ENCODE measurements at regions not wholly inside any gene's neighbourhood (a gene's known extent, or its start where the extent isn't known, plus 50 kb on each side); places are given as distances from the start of the nearest gene placed in this dataset.

DNA sequence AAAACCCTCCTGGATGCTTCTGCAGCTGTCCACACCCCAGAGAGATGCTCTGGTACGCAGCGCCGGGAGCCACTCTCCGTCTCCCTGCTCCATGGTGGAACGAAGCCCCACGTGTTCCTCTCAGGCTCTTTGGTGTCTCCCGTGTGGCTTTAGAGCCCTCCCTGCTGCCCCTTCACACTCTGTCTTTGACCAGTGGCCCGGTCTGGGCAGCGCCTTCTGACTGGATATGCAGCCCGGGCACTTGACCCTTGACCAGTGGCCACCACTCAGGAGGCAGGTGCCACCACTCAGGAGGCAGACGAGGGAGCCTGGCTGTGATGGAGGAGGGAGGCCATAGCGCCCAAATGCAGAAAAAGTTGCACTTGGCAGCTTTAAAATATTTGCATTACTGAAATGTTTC lies 214.5 kb upstream of the SALL3 start:
- Histone ChIP-seq H3K9ac (ENCODE audit: low read length) (no peak overlapping the region), H3K4me1 (ENCODE audit: control insufficient read depth, insufficient read depth, low read length) (no peaks in the 10 kb centered on the region), H3K9me3 (ENCODE audit: control insufficient read depth, low read length) (peaks cover 10% of the 10 kb centered on the region), H3K27me3 (replicated peaks; ENCODE audit: control insufficient read depth, insufficient read depth, low read length) (no peaks in the 10 kb centered on the region), H3K36me3 (ENCODE audit: control insufficient read depth, insufficient read depth, low read length, severe bottlenecking) (no peaks in the 10 kb centered on the region), H3K4me3 (ENCODE audit: low read length) (no peak overlapping the region)
- DNase-seq (ENCODE audit: low read depth): no peak

DNA sequence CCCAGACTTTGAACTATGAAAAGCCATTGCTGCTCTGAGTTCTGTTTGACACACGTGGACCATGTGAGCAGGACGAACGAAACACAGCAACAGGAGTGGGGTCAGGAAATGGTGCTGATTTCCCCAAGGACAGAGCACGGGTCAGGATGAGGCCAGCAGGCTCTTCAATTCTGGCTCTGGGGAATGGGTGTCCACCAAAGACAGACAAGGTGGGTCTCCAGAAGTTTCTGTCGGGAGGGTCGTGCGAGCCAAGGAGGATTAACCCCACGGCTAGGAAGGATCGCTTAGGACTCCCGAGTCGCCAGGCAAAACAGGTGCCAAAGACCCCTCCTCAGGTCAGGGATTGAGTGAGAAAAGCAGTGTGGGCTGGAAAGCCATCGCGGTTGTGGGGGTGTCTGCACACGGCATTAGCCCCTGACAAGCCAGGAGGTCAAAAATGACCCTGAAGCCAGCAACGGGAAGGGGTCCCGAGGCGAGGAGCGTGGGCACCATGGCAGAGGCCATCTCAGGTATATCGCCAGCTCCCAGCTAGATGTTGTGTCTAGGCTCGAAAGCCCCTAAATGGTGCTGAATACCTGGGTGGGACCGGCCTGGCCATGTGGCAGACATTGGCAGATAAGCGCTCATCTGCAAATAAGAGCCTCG lies 213.9 kb upstream of the SALL3 start:
- peaks cover 9% of the 10 kb centered on the region for H3K9me3 ChIP-seq (ENCODE audit: control insufficient read depth, low read length)
- no peaks in the 10 kb centered on the region for H3K27me3 ChIP-seq (replicated peaks; ENCODE audit: control insufficient read depth, insufficient read depth, low read length)
- no peak overlapping the region for H3K4me3 ChIP-seq (ENCODE audit: low read length)
- H3K36me3 ChIP-seq (ENCODE audit: control insufficient read depth, insufficient read depth, low read length, severe bottlenecking): no peaks in the 10 kb centered on the region
- no peaks in the 10 kb centered on the region for H3K4me1 ChIP-seq (ENCODE audit: control insufficient read depth, insufficient read depth, low read length)
- H3K9ac ChIP-seq (ENCODE audit: low read length): no peak overlapping the region
- no peak for DNase-seq (ENCODE audit: low read depth)

DNA sequence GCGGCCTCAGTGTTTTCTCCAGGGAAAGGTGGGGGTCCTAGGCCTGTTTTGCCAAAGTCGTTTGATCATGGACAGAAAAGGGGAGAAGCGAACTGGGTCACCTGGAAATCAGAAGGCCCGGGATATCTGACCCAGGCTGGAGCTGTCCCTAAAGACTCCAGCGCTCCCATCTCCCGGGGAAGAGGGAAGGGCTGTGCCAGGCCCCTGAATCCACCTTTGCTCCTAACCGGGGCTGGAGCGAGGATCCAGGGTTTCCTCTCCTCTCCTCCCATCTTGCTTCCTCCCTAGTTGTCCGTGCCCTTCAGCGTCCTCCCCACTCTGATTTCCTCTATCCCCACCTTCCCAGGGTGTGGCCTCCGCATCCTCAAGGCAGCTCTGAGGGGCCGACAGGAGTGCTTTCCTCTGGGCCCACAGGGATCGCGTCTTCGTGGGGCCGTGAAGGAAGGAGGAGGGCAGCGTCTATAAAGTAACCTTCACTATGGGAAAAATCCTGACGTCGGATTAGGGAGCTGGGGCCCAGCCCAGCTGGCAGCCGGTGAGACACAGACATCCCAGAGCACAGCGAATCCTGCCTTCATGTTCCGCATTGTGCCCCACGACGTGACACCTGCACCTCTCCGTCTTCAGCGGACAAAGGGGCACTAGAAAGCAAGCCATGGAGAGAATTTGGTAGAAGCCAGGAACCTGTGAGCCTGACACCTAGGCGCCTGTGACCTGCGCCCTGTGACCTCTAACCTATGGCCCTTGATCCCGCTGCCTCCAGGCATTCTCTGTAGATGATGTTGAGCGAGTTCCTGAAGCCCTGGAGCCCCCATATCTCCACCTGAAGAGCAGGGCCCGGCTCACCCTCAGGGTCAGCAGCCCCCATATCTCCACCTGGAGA lies 212.7 kb upstream of the SALL3 start:
- no peak overlapping the region for H3K9ac ChIP-seq (ENCODE audit: low read length)
- H3K36me3 ChIP-seq (ENCODE audit: control insufficient read depth, insufficient read depth, low read length, severe bottlenecking): no peaks in the 10 kb centered on the region
- peaks cover 3% of the 10 kb centered on the region for H3K9me3 ChIP-seq (ENCODE audit: control insufficient read depth, low read length)
- no peaks in the 10 kb centered on the region for H3K4me1 ChIP-seq (ENCODE audit: control insufficient read depth, insufficient read depth, low read length)
- no peak overlapping the region for H3K4me3 ChIP-seq (ENCODE audit: low read length)
- H3K27me3 ChIP-seq (replicated peaks; ENCODE audit: control insufficient read depth, insufficient read depth, low read length): peaks cover 2% of the 10 kb centered on the region
- no peak for DNase-seq (ENCODE audit: low read depth)

DNA sequence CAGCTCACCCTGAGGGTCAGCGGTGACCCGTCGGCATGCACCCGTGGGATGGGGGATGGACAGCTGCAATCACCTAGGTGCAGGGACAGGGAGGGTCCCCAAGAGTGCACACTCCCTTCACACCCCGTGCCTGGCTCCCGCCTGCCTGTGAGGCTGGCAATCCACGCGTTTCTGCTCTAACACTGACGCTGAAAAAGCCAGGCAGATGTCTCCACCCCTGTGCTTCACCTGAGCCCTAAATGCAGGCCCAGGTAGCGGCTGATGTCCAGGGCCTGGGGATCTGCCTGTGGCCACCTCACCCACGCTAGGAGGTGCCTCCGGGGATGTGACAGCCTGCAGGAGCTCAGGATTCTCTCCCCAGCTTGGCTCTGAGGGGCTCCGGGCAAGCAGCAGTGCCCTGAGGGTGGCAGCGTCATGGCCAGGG lies 212.0 kb upstream of the SALL3 start:
- DNase-seq (ENCODE audit: low read depth): no peak
- Histone ChIP-seq H3K4me1 (ENCODE audit: control insufficient read depth, insufficient read depth, low read length) (no peaks in the 10 kb centered on the region), H3K36me3 (ENCODE audit: control insufficient read depth, insufficient read depth, low read length, severe bottlenecking) (no peaks in the 10 kb centered on the region), H3K27me3 (replicated peaks; ENCODE audit: control insufficient read depth, insufficient read depth, low read length) (peaks cover 7% of the 10 kb centered on the region), H3K9ac (ENCODE audit: low read length) (no peak overlapping the region), H3K9me3 (ENCODE audit: control insufficient read depth, low read length) (peaks cover 3% of the 10 kb centered on the region), H3K4me3 (ENCODE audit: low read length) (no peak overlapping the region)

DNA sequence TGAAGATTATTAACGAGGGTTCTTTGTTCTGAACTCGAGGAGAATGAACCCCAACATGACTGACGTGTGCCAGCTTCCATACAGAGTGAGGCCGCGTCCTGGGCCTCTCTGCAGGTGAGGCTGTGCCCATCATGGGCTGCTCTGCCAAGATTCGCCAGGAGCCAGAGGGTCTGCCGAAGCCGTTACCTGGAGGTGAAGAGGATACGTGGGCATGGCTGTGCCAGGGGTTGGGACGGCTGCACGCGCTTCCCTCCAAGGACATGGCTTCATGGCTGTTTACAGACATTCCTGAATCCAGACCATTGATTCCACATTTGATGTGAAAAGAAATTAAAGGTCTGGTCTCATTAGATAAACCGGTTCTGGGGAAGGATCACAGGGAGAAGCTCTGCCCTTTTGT lies 211.4 kb upstream of the SALL3 start:
- no peaks in the 10 kb centered on the region for H3K4me1 ChIP-seq (ENCODE audit: control insufficient read depth, insufficient read depth, low read length)
- H3K9ac ChIP-seq (ENCODE audit: low read length): no peak overlapping the region
- H3K27me3 ChIP-seq (replicated peaks; ENCODE audit: control insufficient read depth, insufficient read depth, low read length): peaks cover 7% of the 10 kb centered on the region
- H3K36me3 ChIP-seq (ENCODE audit: control insufficient read depth, insufficient read depth, low read length, severe bottlenecking): no peaks in the 10 kb centered on the region
- H3K9me3 ChIP-seq (ENCODE audit: control insufficient read depth, low read length): peaks cover 3% of the 10 kb centered on the region
- no peak for DNase-seq (ENCODE audit: low read depth)
- no peak overlapping the region for H3K4me3 ChIP-seq (ENCODE audit: low read length)

DNA sequence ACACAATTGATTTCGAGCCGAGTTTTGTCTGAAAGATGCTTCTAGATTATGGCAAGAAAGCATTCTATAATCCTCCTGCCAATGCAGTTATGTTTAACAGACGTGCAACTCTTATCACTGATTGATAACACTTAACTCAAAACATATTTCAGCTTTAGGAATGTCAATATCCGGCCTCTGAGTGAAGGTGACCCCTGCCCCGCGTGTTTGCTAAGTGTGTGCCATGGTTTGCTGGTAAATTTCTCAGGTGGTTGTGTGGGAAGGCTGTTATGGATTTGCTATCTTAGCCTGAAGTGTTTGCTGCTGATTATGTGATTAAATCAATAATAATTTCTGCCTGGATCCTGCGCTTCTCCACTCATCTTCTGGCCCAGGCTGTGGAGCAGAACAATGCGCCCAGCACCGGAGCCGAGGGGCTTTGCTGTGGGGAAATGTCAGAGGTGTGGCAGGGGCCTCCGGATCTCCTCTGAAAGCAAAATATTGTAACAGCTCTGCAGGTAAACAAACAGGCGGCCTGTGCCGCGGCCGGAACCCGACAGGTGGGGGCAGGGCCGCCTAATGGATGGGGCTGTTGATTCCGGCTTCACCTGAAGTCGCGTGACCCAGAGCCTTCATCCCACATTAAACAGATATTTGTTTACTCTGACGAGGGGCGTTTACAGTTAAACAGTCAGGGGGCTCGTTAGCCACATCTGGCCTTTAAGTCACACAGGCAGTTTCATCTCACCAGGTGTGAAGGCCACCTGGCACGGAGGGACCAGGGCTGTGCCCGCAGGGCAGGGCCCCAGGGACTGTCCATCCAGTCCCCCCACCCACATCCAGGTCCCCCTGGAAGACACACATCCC lies 210.7 kb upstream of the SALL3 start:
- H3K4me1 ChIP-seq (ENCODE audit: control insufficient read depth, insufficient read depth, low read length): no peaks in the 10 kb centered on the region
- H3K4me3 ChIP-seq (ENCODE audit: low read length): no peak overlapping the region
- no peak overlapping the region for H3K9ac ChIP-seq (ENCODE audit: low read length)
- DNase-seq (ENCODE audit: low read depth): no peak
- H3K9me3 ChIP-seq (ENCODE audit: control insufficient read depth, low read length): peaks cover 3% of the 10 kb centered on the region
- no peaks in the 10 kb centered on the region for H3K36me3 ChIP-seq (ENCODE audit: control insufficient read depth, insufficient read depth, low read length, severe bottlenecking)
- peaks cover 7% of the 10 kb centered on the region for H3K27me3 ChIP-seq (replicated peaks; ENCODE audit: control insufficient read depth, insufficient read depth, low read length)

DNA sequence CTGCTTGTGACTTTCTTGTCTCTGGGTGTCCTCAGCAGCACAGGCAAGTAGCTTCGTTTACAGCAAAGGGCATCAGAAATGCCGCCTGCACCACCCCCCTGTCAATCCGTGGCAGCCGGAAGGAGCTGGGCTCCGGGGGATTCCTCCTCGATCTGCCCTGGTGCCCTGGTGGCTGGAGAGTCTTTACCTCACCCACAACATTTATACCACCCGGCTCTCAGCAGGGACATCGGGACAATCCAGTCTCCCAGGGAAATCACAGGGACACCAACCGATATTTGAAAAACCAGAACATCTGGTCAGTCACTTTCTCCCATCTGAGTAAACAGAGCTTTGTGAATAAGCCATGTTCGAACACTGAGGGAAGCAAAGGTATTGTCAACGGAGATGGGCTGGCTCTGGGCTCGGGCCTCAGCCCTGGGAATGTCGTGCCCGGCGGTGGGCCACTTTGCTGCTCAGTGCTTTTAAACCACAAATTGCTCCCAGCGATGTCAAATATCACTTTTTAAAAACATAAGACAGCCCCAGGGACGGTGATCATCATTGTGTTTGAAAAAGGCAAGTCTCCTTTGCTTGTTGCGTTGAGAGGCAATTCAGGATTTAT lies 210.0 kb upstream of the SALL3 start:
- Histone ChIP-seq H3K4me3 (ENCODE audit: low read length) (no peak overlapping the region), H3K27me3 (replicated peaks; ENCODE audit: control insufficient read depth, insufficient read depth, low read length) (peaks cover 7% of the 10 kb centered on the region), H3K4me1 (ENCODE audit: control insufficient read depth, insufficient read depth, low read length) (no peaks in the 10 kb centered on the region), H3K9ac (ENCODE audit: low read length) (no peak overlapping the region), H3K9me3 (ENCODE audit: control insufficient read depth, low read length) (peaks cover 3% of the 10 kb centered on the region), H3K36me3 (ENCODE audit: control insufficient read depth, insufficient read depth, low read length, severe bottlenecking) (no peaks in the 10 kb centered on the region)
- DNase-seq (ENCODE audit: low read depth): no peak

DNA sequence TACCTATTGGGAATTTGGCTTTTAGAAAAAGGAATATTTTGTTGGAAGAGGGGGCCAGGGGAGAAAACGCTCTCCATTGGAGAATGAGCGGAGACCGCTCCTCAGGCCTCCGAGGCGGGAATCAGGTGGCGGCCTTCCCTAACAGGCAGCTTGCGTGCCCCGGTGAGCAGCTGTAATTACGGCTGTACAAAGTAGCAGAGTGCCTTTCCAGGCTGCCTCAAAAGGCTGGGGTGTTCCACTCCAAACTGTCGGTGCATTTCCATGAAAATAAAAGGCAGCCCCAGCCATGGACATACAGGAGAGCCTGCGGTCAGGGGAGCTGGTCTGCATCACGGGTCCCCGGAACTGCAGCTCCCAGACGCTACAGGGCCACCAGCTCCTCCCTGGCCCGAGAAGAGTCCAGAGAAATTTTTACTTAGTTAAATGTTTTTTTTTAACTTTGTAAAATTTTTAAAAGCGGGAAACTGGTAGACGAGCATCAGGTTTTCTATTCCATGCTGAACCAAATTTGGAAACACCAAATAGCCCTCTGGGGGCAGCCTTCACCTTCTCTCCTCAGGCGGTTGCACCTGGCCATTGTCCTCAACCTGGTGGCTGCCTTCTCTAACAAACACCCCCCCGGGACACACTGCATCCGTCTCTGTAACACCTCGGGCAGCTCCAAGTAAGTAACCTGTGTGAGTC lies 209.3 kb upstream of the SALL3 start:
- no peak overlapping the region for H3K4me3 ChIP-seq (ENCODE audit: low read length)
- peaks cover 7% of the 10 kb centered on the region for H3K27me3 ChIP-seq (replicated peaks; ENCODE audit: control insufficient read depth, insufficient read depth, low read length)
- H3K9me3 ChIP-seq (ENCODE audit: control insufficient read depth, low read length): peaks cover 3% of the 10 kb centered on the region
- no peaks in the 10 kb centered on the region for H3K36me3 ChIP-seq (ENCODE audit: control insufficient read depth, insufficient read depth, low read length, severe bottlenecking)
- H3K4me1 ChIP-seq (ENCODE audit: control insufficient read depth, insufficient read depth, low read length): no peaks in the 10 kb centered on the region
- H3K9ac ChIP-seq (ENCODE audit: low read length): no peak overlapping the region
- DNase-seq (ENCODE audit: low read depth): no peak

DNA sequence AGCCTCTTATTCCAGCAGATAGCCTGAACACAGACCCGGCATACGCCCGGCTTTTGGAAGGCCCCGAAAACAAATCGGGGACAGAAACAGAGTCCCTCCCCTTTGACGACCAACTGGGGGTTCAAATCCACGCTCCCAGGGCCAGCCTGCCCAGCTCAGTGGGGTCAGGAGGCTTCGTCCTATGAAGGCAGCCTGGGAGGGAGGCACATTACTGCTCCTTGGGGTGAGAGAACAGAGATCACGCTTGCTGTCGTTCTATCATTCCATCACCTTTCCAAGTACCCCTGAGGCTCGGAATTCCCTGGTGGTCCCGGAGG lies 208.8 kb upstream of the SALL3 start:
- Histone ChIP-seq H3K4me3 (ENCODE audit: low read length) (no peak overlapping the region), H3K9me3 (ENCODE audit: control insufficient read depth, low read length) (peaks cover 3% of the 10 kb centered on the region), H3K4me1 (ENCODE audit: control insufficient read depth, insufficient read depth, low read length) (no peaks in the 10 kb centered on the region), H3K9ac (ENCODE audit: low read length) (no peak overlapping the region), H3K36me3 (ENCODE audit: control insufficient read depth, insufficient read depth, low read length, severe bottlenecking) (no peaks in the 10 kb centered on the region), H3K27me3 (replicated peaks; ENCODE audit: control insufficient read depth, insufficient read depth, low read length) (peaks cover 7% of the 10 kb centered on the region)
- DNase-seq (ENCODE audit: low read depth): no peak

DNA sequence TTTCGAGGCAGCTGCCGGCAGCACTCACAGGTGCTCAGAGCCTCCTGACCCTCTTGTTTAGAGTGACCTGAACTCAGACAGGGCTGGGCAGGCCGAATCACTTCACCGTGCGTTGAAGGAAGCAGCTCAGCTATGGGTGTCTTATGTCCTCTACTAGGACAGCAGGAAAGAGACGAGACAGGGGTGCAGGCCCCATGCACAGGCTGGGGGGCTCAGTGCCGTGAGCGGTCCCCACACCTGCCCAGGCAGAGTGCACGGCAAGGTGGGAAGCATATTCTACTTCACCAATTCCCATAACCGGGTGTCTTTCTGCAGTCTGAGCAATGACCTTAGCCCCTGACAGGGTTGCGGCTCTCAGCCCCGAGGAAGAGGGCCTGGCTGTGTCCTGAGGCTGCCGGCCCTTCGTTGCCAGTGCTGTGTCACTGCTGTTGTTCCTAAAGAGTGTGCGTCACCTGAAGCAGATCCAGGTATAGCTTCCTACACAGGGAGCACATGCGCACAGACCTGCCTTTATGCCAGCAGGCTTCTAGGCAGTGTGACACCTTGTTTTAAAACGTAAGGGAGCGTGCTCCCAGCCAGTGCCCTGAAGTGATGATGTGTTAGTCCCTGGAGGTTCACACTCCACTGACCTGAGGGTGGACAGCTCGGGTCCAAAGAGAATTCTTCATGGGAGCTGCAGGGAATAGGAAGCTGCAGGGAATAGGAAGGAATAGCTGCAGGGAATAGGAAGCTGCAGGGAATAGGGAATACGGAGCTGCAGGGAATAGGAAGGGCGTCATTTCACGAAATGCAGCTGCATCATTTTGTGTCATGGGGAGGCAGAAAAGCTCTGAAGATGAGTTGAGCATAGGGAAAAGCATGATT lies 207.9 kb upstream of the SALL3 start:
- Histone ChIP-seq H3K4me1 (ENCODE audit: control insufficient read depth, insufficient read depth, low read length) (no peaks in the 10 kb centered on the region), H3K9me3 (ENCODE audit: control insufficient read depth, low read length) (no peaks in the 10 kb centered on the region)
- DNase-seq (ENCODE audit: low read depth): no peak

More for the DNA sequence above, 207.9 kb upstream of the SALL3 start:
- Histone ChIP-seq H3K4me3 (ENCODE audit: low read length) (no peak overlapping the region), H3K36me3 (ENCODE audit: control insufficient read depth, insufficient read depth, low read length, severe bottlenecking) (no peaks in the 10 kb centered on the region), H3K27me3 (replicated peaks; ENCODE audit: control insufficient read depth, insufficient read depth, low read length) (peaks cover 7% of the 10 kb centered on the region), H3K9ac (ENCODE audit: low read length) (no peak overlapping the region)
